C4-2B (cell line): ENCODE measurements at regions not wholly inside any gene's neighbourhood (a gene's known extent, or its start where the extent isn't known, plus 50 kb on each side); places are given as distances from the start of the nearest gene placed in this dataset.

Experiments
- ZFX ChIP-seq: fragments of 450-650 bp; IDR thresholded peaks from 2 replicates; pipeline ENCODE4 v1.6.1; 2017
- TF ChIP-seq, protein P1 (sequence below): fragments of 450-650 bp; conservative IDR thresholded peaks from 2 replicates; pipeline ENCODE4 v1.5.1; 2017; ENCODE audit warnings: mild to moderate bottlenecking

DNA sequence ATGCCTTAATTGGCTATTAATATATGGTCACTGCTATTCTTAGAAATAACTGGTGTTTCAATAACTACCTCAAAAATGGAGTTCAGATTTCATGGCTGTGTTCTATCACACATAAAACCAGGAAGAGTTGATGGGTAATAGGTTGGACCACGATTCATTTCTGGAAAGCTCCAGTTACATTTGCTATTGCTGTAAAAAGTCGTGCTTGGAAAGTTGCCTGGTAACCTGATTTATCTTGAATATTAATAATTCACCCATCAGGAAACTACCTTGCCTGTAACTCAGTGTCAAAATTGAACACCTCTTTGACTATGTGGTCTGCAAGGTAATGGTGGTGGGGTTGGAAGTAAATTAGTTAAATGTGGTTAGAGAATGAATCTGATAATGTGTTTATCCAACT, 104.7 kb upstream of the IFNG-AS1 start:
- TF ChIP-seq, protein P1, sequence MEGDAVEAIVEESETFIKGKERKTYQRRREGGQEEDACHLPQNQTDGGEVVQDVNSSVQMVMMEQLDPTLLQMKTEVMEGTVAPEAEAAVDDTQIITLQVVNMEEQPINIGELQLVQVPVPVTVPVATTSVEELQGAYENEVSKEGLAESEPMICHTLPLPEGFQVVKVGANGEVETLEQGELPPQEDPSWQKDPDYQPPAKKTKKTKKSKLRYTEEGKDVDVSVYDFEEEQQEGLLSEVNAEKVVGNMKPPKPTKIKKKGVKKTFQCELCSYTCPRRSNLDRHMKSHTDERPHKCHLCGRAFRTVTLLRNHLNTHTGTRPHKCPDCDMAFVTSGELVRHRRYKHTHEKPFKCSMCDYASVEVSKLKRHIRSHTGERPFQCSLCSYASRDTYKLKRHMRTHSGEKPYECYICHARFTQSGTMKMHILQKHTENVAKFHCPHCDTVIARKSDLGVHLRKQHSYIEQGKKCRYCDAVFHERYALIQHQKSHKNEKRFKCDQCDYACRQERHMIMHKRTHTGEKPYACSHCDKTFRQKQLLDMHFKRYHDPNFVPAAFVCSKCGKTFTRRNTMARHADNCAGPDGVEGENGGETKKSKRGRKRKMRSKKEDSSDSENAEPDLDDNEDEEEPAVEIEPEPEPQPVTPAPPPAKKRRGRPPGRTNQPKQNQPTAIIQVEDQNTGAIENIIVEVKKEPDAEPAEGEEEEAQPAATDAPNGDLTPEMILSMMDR = no peak
- no peak for TF ChIP-seq ZFX
